ENCODE measurements at regions not wholly inside any gene's neighbourhood (a gene's known extent, or its start where the extent isn't known, plus 50 kb on each side); places are given as distances from the start of the nearest gene placed in this dataset.
"Not testable (repeated sequence)": the region's sequence is repeated elsewhere in the genome, so short reads cannot be mapped to it uniquely, and the experiment has no call there.

DNA sequence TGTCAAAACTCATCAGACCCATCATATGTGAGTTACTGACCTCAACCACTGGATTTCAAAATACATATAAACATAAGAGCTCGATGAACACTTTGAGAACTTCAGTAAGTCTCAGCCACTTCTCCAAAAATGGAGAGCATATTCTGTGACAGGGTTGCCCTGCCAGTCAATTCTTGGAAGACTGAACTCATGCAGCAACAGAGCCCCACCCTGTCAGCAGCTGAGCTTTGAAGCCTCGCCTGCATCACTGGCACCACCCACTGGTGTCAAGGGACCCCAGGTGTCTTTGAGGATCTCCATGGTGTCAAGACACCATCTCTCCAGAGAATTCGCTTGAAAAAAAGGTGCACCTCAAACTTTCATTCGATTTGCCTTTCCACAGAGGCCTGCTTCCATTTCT lies 420.1 kb downstream of the SPATA31A1 start:
- intact Hi-C loops (cut with DNase I; ENCODE audit: low total_unique reads); H3K4me3 ChIP-seq; H3K9me3 ChIP-seq; H3K36me3 ChIP-seq; H3K27me3 ChIP-seq; DNase-seq; H3K27ac ChIP-seq; H3K4me1 ChIP-seq; in situ Hi-C loops (cut with MboI; ENCODE audit: low pct_ligation_motif_present in 1 of 4, low pct_unique_long_range_greater_than_20kb in 1 of 4, low sequenced_read_pairs in 3 of 4): not testable (repeated sequence)
- WGBS, 2 donors (ENCODE audit: low coverage in 1 of 2), result no CpG with 5 or more reads among the region's 4 CpGs

DNA sequence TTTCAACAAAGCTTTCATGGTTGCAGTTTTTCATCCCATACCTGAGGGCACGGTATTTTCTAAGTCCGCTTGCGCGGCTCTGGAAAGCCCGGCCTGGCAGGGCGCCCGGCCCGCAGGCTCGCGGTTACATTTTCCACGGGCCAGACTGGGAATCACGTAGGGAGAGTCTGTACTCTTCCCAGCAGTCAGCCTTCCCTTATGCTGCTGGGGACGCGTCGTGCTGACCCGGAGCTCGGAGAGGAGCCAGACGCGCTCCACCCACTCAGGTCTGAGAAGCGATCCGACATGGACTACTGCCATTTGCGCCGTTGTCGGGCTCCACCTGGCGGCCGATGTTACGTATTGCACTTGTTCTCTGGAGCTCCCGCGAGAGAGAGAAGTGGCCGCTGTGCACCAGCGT lies 435.9 kb downstream of the SPATA31A1 start:
- H3K4me1 ChIP-seq; H3K27me3 ChIP-seq; in situ Hi-C loops (cut with MboI; ENCODE audit: low pct_ligation_motif_present in 1 of 4, low pct_unique_long_range_greater_than_20kb in 1 of 4, low sequenced_read_pairs in 3 of 4); H3K36me3 ChIP-seq; intact Hi-C loops (cut with DNase I; ENCODE audit: low total_unique reads); H3K9me3 ChIP-seq: not testable (repeated sequence)
- WGBS, 2 donors (ENCODE audit: low coverage in 1 of 2), result 13% methylated on average over 20 of the region's 31 CpGs; no CpG with 5 or more reads in 1 of the 2 donors
- TF ChIP-seq, protein P1, sequence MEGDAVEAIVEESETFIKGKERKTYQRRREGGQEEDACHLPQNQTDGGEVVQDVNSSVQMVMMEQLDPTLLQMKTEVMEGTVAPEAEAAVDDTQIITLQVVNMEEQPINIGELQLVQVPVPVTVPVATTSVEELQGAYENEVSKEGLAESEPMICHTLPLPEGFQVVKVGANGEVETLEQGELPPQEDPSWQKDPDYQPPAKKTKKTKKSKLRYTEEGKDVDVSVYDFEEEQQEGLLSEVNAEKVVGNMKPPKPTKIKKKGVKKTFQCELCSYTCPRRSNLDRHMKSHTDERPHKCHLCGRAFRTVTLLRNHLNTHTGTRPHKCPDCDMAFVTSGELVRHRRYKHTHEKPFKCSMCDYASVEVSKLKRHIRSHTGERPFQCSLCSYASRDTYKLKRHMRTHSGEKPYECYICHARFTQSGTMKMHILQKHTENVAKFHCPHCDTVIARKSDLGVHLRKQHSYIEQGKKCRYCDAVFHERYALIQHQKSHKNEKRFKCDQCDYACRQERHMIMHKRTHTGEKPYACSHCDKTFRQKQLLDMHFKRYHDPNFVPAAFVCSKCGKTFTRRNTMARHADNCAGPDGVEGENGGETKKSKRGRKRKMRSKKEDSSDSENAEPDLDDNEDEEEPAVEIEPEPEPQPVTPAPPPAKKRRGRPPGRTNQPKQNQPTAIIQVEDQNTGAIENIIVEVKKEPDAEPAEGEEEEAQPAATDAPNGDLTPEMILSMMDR (IDR thresholded peaks at IDR 0.05), result peak in 2 of 5 experiments; percentile 4 to 15
- Histone ChIP-seq H3K4me3 (peak overlapping the region in 2 of 4 donors; percentile 18 to 39), H3K27ac (peak overlapping the region in 1 of 4 donors; percentile 35)
- peak; percentile 37 for DNase-seq

DNA sequence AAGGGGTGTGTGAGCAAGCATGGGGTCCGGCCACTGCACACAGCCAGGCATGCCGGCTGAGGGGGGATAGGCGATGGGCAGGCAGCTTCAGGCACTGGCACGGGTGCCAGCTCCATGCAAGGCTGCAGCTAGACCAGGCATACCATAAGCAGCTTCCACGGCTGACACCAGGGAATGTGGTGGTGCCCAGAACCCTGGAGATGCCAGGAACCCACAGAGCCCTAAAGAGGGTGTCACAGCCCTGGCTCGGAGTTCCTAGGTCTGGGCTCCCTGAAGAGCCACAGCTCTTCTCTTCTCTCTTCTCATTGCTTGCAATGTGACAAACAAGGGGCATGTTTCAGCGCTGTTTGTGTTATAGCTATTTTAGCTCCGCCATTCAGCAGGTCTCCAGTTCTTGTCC lies 442.5 kb downstream of the SPATA31A1 start:
- H3K9me3 ChIP-seq; H3K4me3 ChIP-seq; H3K4me1 ChIP-seq; intact Hi-C loops (cut with DNase I; ENCODE audit: low total_unique reads); H3K27me3 ChIP-seq; in situ Hi-C loops (cut with MboI; ENCODE audit: low pct_ligation_motif_present in 1 of 4, low pct_unique_long_range_greater_than_20kb in 1 of 4, low sequenced_read_pairs in 3 of 4); DNase-seq; H3K27ac ChIP-seq; H3K36me3 ChIP-seq: not testable (repeated sequence)
- 60% methylated on average over 1 of the region's 8 CpGs; no CpG with 5 or more reads in 1 of the 2 donors for WGBS, 2 donors (ENCODE audit: low coverage in 1 of 2)

DNA sequence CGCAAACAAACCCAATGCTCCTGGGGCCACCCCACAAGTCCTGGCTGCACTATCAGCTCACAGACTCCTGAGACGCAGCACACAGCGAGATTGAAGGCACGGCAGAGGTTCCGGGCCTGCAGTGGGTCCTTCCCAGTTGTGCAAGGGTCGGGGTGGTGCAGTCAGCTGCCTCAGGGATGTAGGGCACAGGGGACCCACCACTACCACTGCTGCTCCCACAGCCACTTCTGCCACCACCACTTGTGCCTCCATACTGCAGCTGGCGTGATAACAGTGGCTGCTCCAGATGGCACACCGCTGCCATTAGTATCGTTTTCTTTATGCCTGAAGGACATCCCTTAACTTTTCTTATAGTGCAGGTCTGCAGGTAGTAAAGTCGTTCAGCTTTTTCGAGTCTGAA lies 443.8 kb downstream of the SPATA31A1 start:
- 82% methylated on average over 8 of the region's 11 CpGs; no CpG with 5 or more reads in 1 of the 2 donors for WGBS, 2 donors (ENCODE audit: low coverage in 1 of 2)
- DNase-seq; in situ Hi-C loops (cut with MboI; ENCODE audit: low pct_ligation_motif_present in 1 of 4, low pct_unique_long_range_greater_than_20kb in 1 of 4, low sequenced_read_pairs in 3 of 4); H3K27me3 ChIP-seq; intact Hi-C loops (cut with DNase I; ENCODE audit: low total_unique reads); H3K4me1 ChIP-seq; H3K36me3 ChIP-seq; H3K27ac ChIP-seq; H3K4me3 ChIP-seq; H3K9me3 ChIP-seq: not testable (repeated sequence)

DNA sequence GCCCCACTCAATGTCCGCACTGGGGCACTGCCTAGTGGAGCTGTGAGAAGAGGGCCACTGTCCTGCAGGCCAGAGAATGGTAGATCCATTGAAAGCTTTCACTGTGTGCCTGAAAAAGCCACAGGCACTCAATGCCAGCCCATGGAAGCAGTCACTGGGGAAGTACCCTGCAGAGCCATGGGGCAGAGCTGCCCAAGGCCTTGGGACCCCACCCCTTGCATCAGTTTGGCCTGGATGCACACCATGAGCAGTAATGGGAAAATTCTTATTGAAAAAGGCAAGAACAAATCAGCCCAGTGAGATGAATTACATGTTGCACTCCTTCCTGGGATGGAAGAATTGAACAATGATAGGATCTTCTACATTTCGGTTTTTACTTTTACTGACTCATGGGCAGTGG lies 447.1 kb downstream of the SPATA31A1 start:
- WGBS, 2 donors (ENCODE audit: low coverage in 1 of 2), result no CpG with 5 or more reads among the region's 2 CpGs
- H3K9me3 ChIP-seq; H3K36me3 ChIP-seq; H3K27ac ChIP-seq; in situ Hi-C loops (cut with MboI; ENCODE audit: low pct_ligation_motif_present in 1 of 4, low pct_unique_long_range_greater_than_20kb in 1 of 4, low sequenced_read_pairs in 3 of 4); H3K27me3 ChIP-seq; H3K4me3 ChIP-seq; H3K4me1 ChIP-seq; intact Hi-C loops (cut with DNase I; ENCODE audit: low total_unique reads); DNase-seq: not testable (repeated sequence)

DNA sequence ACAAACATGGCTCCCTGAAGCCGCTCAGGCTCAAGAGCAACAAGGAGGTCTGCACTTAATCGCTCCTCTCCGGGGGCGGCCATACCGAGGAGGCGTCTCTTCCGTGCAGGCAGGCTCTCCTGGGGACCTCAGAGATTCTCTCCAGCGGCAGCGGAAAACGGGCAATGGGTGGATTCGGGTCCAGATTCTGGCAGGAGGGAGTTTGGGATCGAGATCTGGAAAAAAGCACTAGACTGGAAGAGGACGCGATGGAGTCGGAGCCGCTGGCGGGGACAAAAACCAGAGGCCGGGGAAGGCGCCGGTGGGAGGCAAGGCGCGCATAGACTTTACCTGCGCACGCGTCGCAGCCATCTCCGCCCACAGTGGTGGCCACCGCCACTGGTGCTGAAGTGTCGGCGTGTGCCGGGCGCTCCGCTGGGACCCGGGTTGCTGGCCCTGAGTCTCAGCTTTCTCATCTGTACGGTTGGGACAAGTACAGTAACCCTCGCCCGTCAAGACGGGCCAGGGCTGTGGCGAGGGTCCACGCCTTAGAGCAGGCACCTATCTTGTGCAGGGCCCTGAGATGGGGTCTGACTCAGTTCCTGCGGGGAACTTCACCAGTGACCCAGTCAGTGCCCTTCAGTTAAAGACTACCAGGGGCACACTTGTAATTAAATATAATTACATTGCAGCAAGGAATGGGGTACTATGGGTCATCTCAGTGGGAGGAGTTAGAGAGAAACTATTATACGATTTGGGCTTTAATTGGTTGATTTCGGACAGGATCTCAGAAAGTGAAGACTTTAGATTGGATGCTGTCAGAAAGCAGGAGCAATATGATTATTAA lies 454.1 kb downstream of the SPATA31A1 start:
- DNase-seq, result peak; percentile 83
- intact Hi-C loops (cut with DNase I; ENCODE audit: low total_unique reads); H3K9me3 ChIP-seq; H3K36me3 ChIP-seq; H3K4me1 ChIP-seq; H3K27me3 ChIP-seq; in situ Hi-C loops (cut with MboI; ENCODE audit: low pct_ligation_motif_present in 1 of 4, low pct_unique_long_range_greater_than_20kb in 1 of 4, low sequenced_read_pairs in 3 of 4): not testable (repeated sequence)
- Histone ChIP-seq H3K27ac (peak overlapping the region; percentile 64 to 88 (median 84)), H3K4me3 (peak overlapping the region; percentile 3 to 61 (median 37))
- TF ChIP-seq POLR2AphosphoS5 (IDR thresholded peaks at IDR 0.05), result peak; percentile 39 to 67 (median 51)
- WGBS, 2 donors (ENCODE audit: low coverage in 1 of 2), result 5% methylated on average over 42 of the region's 43 CpGs; no CpG with 5 or more reads in 1 of the 2 donors

DNA sequence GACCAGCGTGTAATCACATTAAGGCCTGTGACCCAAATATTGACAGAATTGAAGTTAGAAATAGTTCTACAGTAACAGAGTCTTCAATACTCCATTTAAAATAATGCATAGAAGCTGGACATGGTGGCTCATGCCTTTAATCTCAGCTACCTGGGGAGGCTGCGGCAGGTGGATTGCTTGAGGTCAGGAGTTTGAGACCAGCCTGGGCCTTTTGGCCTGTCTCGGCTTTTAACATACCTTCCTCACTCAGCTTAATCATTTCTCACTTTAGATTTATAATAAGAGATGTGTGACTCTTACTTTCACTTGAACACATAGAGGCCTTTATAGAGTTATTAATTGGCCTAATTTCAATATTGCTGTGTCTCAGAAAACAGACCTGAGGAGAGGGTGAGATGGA lies 454.9 kb downstream of the SPATA31A1 start:
- H3K27me3 ChIP-seq; DNase-seq; H3K4me3 ChIP-seq; H3K9me3 ChIP-seq; H3K36me3 ChIP-seq; H3K27ac ChIP-seq; H3K4me1 ChIP-seq; intact Hi-C loops (cut with DNase I; ENCODE audit: low total_unique reads); in situ Hi-C loops (cut with MboI; ENCODE audit: low pct_ligation_motif_present in 1 of 4, low pct_unique_long_range_greater_than_20kb in 1 of 4, low sequenced_read_pairs in 3 of 4): not testable (repeated sequence)
- 100% methylated on average over 2 of the region's 3 CpGs; no CpG with 5 or more reads in 1 of the 2 donors for WGBS, 2 donors (ENCODE audit: low coverage in 1 of 2)

DNA sequence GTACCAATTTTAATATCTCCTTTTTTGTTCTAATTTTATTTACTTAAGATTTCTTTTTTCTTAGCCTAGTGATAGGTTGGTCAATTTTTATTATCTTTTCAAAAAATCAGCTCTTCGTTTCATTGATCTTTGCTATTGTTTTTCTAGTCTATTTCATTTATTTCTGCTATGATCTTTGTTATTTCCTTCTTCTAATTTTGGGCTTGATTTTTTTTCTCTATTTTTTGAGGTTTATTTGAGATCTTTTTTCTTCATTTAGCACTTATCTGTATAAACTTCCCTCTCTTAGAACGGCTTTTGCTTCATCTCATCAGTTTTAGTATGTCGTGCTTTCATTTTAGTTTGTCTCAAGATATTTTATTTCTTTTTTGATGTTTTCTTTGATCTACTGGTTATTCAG lies 456.1 kb downstream of the SPATA31A1 start:
- in situ Hi-C loops (cut with MboI; ENCODE audit: low pct_ligation_motif_present in 1 of 4, low pct_unique_long_range_greater_than_20kb in 1 of 4, low sequenced_read_pairs in 3 of 4); intact Hi-C loops (cut with DNase I; ENCODE audit: low total_unique reads): not testable (repeated sequence)
- WGBS, 2 donors (ENCODE audit: low coverage in 1 of 2), result 90 to 93% methylated on average over 3 of the region's 3 CpGs

DNA sequence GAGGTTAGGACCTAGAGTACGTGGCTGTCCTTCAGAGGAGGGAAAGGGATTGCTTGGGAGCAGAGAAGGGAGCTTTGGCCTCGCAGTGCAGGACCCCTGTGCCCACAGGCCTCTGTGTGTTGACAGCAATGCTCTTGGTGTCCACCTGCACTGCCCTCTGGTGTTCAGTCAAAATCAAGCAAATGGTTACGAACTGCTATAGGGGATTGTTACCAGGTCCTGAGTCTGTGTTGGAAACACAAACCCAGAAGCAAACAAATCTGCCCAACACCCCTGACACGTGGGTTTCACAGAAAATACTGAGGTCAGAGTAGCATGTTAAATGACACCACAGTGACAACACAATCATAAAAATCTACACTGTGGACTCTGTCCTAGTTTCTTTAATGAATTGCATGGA lies 473.0 kb downstream of the SPATA31A1 start:
- WGBS, 2 donors (ENCODE audit: low coverage in 1 of 2), result 40 to 53% methylated on average over 1 to 4 of the region's 4 CpGs

More for the DNA sequence above, 456.1 kb downstream of the SPATA31A1 start:
- not testable (repeated sequence) for H3K36me3 ChIP-seq, DNase-seq, H3K27me3 ChIP-seq, H3K9me3 ChIP-seq, H3K4me1 ChIP-seq, H3K27ac ChIP-seq, H3K4me3 ChIP-seq

More for the DNA sequence above, 473.0 kb downstream of the SPATA31A1 start:
- H3K36me3 ChIP-seq; H3K4me3 ChIP-seq; H3K4me1 ChIP-seq; intact Hi-C loops (cut with DNase I; ENCODE audit: low total_unique reads); in situ Hi-C loops (cut with MboI; ENCODE audit: low pct_ligation_motif_present in 1 of 4, low pct_unique_long_range_greater_than_20kb in 1 of 4, low sequenced_read_pairs in 3 of 4); H3K27me3 ChIP-seq; H3K9me3 ChIP-seq; H3K27ac ChIP-seq; DNase-seq: not testable (repeated sequence)
